Choroid plexus epithelial cell (primary cell): ENCODE measurements at regions not wholly inside any gene's neighbourhood (a gene's known extent, or its start where the extent isn't known, plus 50 kb on each side); places are given as distances from the start of the nearest gene placed in this dataset.
"Not testable (repeated sequence)": the region's sequence is repeated elsewhere in the genome, so short reads cannot be mapped to it uniquely, and the experiment has no call there.

Experiments used
- DNase-seq: peaks from one replicate; pipeline ENCODE4 v3.0.0-alpha.2; 2010; ENCODE audit warnings: low read depth
- H3K4me3 ChIP-seq: 2 replicates; pipeline ENCODE4 v1.5.1; 2011; ENCODE audit warnings: low read depth, mild to moderate bottlenecking, control low read depth, low read length, moderate library complexity
- TF ChIP-seq, protein P1 (sequence below): conservative IDR thresholded peaks from 2 replicates; pipeline ENCODE4 v1.5.1; 2011; ENCODE audit warnings: low read depth, mild to moderate bottlenecking, control low read depth, inconsistent platforms, low read length, moderate library complexity

DNA sequence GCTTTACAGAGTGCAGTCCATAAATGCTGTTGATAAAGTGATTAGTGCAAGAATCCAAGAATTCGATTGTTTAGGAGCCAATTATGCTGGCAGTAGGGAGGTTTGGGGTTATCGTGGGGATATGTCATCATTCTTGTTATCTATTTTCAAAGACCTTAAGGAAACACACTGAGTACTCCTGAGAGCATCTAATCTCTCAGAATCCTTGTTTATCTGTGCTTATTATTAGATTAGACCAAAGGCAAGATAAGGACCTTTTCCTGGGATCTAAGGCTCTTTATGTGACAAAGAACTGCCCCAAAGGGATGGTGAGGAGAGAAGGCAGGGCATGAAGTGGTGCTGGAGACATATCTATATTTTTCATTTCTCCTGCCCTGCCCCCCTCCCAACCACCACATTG is 139.1 kb downstream of the TSEN15 start:
- no peak for DNase-seq
- TF ChIP-seq, protein P1, sequence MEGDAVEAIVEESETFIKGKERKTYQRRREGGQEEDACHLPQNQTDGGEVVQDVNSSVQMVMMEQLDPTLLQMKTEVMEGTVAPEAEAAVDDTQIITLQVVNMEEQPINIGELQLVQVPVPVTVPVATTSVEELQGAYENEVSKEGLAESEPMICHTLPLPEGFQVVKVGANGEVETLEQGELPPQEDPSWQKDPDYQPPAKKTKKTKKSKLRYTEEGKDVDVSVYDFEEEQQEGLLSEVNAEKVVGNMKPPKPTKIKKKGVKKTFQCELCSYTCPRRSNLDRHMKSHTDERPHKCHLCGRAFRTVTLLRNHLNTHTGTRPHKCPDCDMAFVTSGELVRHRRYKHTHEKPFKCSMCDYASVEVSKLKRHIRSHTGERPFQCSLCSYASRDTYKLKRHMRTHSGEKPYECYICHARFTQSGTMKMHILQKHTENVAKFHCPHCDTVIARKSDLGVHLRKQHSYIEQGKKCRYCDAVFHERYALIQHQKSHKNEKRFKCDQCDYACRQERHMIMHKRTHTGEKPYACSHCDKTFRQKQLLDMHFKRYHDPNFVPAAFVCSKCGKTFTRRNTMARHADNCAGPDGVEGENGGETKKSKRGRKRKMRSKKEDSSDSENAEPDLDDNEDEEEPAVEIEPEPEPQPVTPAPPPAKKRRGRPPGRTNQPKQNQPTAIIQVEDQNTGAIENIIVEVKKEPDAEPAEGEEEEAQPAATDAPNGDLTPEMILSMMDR, result no peak
- no peak overlapping the region for H3K4me3 ChIP-seq

DNA sequence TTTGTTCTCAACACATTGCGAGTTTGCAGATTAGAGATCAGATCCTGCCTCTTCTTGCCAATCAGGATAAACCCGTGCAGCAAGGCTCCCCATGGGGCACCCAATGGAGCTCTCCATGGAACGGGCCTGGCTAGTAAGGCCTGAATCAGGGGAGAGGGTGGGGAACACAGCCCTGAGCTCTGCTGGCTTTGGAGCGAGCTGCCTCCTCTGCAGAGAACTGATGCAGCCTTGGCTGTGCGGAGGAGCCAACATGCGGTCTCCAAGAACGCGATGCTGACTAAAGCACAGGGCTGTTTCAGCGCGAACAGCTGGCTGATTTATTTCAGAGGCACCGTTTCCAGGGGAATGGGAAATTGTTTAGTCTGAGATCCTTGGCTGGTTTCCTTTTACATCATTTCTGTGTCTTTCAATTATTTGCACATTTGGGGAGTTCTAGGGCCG is 139.7 kb downstream of the TSEN15 start:
- TF ChIP-seq, protein P1, result no peak
- no peak overlapping the region for H3K4me3 ChIP-seq
- DNase-seq, result peak; percentile 79

DNA sequence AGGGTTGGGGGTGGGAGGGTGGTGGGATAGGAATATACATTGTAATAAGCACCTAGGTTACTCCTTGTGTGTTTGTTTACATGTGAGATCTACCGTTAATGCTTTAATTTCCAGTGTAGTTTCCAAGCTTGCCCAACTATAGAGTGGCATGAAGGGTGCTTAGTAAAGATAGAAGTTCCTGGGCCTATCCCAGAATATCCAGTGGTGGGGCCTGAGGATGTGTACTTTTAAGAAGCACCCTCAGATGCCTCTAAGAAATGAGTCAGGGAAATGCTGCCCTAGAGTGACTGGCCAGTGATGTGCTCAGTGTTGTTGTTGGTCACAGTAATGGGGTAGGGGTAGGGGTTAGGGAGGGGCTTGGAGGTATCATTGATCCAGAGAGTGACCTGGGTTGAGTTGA is 141.3 kb downstream of the TSEN15 start:
- TF ChIP-seq, protein P1, result no peak

DNA sequence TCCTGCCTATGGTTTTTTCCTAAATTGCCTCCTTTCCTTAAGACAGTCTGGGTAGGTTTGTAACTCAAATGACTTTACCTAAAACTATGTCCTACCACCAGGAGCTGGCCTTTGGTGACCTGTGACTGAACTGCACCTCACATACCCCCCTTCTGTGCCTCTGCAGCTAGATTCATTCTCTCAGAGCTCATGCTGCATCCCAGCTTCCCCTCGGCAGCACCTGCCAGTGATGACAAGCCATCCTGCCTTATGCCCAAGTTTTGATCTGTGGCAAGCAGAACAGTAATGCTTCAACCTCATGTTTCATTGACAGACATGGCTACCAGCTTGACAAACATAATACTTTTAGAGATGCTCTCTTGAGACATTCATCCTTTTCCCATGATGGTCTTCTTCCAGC is 141.9 kb downstream of the TSEN15 start:
- H3K4me3 ChIP-seq, result no peak overlapping the region
- DNase-seq, result no peak
- TF ChIP-seq, protein P1, result no peak

More for the DNA sequence above, 141.3 kb downstream of the TSEN15 start:
- no peak for DNase-seq
- no peak overlapping the region for H3K4me3 ChIP-seq

DNA sequence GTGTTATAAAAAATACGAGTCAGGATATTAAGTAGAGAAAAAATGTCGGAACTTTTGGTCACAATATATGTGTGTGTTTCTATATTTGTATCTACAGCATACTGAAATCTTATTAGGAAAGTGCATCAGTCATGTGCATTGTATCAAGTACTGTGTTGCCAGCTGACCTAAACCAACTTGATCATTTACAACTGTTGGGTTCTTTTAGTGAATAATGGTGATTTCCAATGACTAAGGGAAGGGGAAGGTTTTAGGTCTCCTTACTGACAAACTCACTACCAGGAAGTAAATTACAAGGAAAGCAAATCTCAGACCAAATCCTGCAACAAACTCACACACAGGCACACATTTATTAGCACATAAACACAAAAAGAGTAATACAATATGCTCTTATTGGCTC is 142.7 kb downstream of the TSEN15 start:
- TF ChIP-seq, protein P1, result no peak
- no peak overlapping the region for H3K4me3 ChIP-seq

DNA sequence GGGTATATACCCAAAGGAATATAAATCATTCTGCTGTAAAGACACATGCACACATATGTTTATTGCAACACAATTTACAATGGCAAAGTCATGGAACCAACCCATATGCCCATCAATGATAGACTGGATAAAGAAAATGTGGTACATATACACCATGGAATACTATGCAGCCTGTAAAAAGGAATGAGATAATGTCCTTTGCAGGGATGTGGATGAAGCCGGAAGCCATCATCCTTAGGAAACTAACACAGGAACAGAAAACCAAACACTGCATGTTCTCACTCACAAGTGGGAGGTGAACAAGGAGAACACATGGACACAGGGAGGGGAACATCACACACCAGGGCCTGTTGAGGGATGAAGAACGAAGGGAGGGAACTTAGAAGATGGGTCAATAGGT is 144.2 kb downstream of the TSEN15 start:
- not testable (repeated sequence) for DNase-seq, H3K4me3 ChIP-seq

More for the DNA sequence above, 142.7 kb downstream of the TSEN15 start:
- no peak for DNase-seq

DNA sequence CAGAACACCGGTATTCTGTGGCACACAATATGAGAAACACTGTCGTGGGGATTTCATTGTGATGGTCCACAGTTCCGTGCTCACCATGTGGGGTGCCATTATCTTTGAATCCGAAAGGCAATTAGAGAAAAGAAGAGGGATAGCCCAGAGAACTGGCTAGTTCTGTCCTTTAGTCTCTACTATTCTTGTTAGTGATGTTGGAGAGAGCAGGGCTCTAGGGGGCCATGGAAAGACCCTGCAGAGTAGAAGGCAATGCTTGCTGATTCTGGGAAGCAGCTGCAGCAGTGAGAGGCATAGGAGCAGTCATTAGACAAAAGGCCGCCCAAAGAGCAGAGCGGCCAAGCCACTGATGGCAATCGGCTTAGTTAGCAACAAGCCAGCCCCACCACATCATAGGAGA is 146.3 kb downstream of the TSEN15 start:
- no peak overlapping the region for H3K4me3 ChIP-seq
- no peak for DNase-seq
- TF ChIP-seq, protein P1, result no peak

DNA sequence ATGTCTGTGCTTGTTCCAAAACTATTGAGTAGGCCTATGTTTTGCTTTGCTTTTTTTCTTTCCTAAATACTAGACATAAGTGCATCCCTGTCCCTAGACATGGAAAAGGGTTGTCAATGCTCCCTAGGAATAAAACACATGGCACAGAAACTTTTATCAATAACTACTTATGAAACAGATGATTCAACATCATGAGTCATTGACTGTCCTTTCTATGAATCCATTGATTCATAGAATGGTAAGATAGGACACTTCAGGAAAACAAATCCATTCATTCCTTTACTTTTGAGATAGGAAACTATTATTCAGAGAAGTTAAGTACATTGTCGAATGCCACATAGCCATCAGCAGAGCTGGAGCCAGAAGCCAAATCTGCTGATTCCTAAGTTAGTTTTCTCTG is 147.5 kb downstream of the TSEN15 start:
- TF ChIP-seq, protein P1, result no peak
- no peak for DNase-seq
- no peak overlapping the region for H3K4me3 ChIP-seq
